GM08714 (cell line): ENCODE measurements at regions not wholly inside any gene's neighbourhood (a gene's known extent, or its start where the extent isn't known, plus 50 kb on each side); places are given as distances from the start of the nearest gene placed in this dataset.
"Not testable (repeated sequence)": the region's sequence is repeated elsewhere in the genome, so short reads cannot be mapped to it uniquely, and the experiment has no call there.

Experiments used
- H3K4me3 ChIP-seq: fragments of 200-500 bp; sonication (Bioruptor generic); 2 replicates; pipeline ENCODE4 v1.5.1; 2014; ENCODE audit warnings: mild to moderate bottlenecking, low read length, inconsistent platforms
- ZNF274 ChIP-seq: IDR thresholded peaks from 2 replicates; pipeline ENCODE4 v1.6.1; 2012; ENCODE audit warnings: mild to moderate bottlenecking, low read depth, low read length

DNA sequence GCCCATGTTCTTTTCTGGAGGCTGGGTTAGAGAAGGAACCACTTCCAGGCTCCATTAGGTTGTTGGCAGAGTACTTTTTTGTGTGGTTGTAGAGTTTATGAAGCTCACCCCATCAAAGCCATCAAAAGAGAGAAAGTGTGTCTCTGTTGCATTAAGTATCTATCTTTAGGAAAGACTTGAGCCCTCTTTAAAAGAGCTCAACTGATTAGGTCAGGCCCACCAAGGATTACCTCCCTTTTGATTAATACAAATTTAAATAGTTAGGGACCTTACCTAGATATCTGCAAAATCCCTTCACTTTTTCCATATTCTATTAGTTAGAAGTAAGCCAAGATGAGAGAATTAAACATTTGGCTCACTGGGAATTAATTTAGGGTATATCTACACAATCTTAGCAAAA lies 460.4 kb downstream of the PPARGC1A start:
- H3K4me3 ChIP-seq: no peak overlapping the region
- no peak for TF ChIP-seq ZNF274

DNA sequence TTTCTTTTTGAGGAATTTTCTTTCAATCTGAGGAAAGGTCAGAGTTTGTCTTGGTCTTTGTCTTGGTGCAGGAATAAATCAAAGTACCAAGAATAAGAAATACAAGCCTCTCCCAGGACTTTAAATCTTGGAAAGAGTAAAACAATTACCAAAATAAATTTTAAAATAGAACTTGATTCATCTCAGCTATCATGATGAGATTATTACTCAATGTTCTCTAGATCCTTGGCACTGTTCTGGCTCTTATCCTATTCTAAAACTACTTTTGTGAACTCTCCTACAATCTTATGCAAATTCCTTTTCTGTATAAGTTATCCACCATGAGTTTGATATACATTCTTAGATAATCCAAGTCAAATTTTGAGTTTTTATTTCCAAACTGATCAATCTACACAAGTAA lies 464.3 kb downstream of the PPARGC1A start:
- TF ChIP-seq ZNF274: no peak
- no peak overlapping the region for H3K4me3 ChIP-seq

DNA sequence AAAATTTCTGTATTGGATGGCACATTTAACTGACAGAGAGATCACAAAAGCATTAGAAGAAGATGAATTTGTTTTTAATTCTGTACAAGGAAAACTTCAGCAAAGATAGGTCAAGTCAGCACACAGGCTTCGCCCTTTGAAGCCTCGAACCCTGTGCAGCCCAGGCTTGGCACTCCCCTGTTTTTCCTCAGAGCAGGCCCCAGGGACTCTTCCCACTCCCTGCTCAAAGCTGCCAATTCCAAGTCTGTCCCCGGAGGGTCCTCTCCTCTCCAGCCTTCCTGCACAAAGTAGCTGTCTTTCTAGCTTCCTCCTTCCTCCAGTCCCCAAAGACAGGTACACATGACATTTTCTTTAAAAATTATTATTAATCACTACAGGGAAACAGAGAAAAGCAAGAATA lies 466.3 kb downstream of the PPARGC1A start:
- no peak overlapping the region for H3K4me3 ChIP-seq
- no peak for TF ChIP-seq ZNF274

DNA sequence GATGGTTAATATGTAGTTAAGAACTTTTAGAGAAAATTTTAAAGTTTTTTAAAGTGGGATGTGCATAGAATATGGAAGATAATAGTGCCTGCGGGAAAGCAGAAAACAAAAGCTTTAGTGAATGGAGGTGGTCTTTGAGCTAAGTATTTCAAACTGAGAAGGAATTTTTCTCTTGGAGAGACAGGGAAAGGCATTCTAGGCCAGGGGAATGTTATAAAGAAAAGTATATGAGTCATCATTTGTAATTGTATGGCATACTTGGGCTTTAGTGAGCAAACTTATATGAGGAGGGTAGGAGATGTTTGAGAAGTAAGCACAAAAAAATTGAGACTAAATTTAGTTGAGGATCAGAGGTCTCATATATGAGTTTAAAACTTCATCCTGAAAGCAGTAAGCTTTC lies 467.0 kb downstream of the PPARGC1A start:
- no peak for TF ChIP-seq ZNF274
- no peak overlapping the region for H3K4me3 ChIP-seq

DNA sequence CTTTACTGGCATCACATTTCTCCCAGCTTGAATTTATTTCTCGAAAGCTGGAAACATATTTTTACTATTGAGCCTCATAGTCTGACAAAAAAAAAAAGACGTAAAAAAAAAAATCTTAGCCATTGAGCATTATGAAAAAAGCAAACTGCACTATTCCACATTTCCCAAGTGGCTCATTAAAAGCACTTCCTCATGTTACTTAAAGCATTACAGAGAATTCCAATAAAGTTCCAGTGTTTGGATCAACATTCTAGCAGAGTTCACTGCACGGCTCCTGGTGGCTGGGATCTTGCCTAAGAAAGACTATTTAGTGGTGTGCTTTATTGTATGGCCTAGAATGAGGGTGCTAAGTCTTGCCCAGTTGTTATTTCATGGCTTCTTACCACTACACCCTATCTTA lies 476.2 kb downstream of the PPARGC1A start:
- H3K4me3 ChIP-seq: no peak overlapping the region
- TF ChIP-seq ZNF274: no peak

DNA sequence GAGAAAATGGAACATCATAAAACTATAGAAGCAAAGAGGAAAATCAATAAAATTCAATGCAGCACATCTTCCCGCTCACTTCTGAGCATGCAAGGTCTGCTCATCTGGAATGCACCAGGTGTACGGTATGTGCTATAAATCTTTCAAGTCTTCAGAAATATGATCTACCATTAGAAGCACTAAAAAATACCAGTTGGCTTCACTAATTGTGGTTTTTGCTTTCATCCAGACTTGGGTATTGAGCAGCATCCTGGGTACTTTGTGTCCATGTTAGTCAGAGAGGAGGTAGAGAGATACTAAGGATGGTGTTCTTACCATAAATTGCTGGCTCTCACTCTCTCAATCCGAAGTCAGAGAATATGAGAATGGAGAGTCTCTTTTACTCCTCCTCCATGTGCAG lies 477.1 kb downstream of the PPARGC1A start:
- no peak for TF ChIP-seq ZNF274
- no peak overlapping the region for H3K4me3 ChIP-seq

DNA sequence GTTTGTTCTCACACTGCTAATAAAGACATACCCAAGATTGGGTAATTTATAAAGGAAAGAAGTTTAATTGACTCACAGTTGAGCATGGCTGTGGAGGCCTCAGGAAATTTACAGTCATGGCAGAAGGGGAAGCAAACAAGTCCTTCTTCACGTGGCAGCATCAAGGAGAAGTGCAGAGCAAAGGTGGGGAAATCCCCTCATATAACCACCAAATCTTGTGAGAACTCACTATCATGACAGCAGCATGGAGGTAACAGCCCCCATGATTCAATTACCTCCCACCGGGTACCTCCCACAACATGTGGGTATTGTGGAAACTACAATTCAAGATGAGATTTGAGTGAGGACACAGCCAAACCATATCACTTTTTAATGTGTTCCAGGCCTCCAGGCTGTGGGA lies 480.9 kb downstream of the PPARGC1A start:
- not testable (repeated sequence) for H3K4me3 ChIP-seq

DNA sequence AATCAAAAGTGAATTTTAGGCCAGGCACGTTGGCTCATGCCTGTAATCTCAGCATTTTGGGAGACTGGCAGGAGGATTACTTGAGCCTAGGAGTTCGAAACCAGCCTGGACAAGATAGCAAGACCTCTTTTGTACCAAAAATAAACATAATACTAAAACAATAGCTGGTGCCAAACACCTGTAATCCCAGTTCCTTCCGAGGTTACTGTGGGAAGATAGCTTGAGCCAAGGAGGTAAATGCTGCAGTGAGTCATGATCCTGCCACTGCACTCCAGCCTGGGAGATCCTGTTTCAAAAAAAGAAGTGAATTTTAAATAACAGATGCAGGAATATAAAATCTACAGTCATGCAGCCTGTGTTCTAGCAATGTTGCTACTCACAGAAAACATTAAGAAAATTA lies 488.3 kb downstream of the PPARGC1A start:
- TF ChIP-seq ZNF274: no peak
- no peak overlapping the region for H3K4me3 ChIP-seq

DNA sequence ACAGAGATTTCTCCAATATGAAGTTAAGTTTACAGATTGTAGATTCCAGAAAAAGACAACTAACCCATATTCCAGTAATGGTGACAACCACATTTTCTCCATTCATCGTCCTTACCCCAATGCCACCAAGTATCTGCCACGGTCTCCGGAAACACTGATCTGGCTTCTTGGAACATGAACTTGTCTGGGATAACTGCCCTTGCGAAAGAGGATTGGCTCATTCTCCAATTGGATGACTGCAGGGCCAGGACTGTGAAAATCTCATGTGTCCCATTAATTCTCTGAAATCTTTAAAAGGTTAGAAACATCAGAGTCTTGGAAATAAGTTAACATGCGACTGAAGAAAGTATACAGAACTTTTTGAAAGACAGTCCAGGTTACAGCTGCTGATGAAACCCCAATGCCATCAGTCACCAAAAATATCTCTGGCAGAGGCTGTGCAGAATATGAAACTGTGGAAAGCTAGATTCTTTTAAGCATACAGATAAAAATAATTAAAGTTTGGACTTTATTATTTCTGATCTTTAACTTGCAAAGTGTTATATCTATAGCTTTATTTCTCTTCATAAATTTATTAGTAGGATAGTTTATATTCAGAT lies 496.9 kb downstream of the PPARGC1A start:
- no peak overlapping the region for H3K4me3 ChIP-seq
- TF ChIP-seq ZNF274: no peak

DNA sequence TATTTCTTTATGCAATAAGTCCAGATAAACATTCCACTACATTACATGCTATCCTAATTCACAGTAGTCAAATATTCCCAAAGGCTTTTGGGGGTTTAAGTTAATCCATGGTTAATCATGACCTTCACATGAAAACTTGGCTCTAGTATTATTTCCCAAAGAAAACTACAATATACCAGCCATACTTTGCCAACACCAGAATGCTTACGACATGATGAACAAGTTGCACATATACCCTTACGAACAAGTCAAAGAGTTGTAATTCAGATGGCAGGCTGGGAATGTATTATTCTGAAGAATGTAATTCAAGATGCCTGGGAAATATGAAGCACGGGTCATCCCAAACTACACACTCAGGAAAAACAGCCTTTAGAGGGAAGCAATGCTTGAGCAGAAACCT lies 499.6 kb downstream of the PPARGC1A start:
- no peak overlapping the region for H3K4me3 ChIP-seq
- TF ChIP-seq ZNF274: no peak

DNA sequence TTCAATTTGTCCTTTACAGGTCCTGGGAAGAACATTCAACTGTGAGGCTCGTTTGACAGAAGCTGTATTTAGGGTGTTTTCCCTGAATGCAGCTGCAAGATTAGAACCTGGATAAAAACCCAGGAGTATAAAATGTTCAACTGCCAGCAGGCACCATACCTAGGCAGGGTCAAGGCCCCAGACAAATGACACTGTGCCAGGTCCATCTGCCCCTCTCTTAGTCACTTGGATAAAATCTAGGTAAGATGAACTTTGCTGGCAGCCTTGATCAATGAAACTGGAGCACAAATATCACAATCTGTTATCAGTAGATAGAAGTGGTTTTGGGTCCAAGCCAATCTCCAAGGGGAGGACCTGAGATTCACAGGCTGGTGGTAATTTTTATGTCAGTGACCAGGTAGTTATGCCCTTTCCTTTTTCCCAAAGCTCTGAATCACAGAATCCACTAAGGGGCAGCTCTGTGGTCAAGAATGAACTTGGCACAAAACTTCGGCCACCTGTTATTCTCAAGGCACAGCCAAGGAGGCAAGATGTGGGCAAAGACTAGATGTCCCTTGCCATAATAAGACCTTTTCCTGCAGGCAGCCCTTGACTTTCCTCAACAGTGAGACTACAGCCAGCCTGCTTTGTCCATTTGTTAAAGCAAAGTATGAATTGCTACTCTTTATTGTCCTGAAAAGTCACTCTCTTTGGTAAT lies 501.0 kb downstream of the PPARGC1A start:
- no peak overlapping the region for H3K4me3 ChIP-seq
- TF ChIP-seq ZNF274: no peak

DNA sequence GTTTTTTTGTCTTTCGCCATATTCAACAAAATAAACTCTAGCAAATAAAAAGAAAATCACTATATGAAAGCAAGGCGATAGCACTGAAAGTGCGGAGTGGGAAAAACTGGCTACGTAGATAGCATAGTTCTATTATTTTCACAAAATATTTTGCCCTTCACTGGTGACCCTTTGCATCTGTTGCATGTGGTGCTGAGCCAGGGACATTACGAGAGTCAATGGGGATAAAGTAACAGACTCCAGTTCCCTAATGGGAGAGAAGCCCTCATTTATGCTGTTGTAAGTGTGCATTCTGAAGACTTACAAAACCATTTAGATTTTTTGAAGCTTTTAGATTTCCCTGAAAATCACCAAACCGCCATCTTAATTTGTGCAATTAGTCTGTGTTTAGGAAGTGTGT lies 501.6 kb downstream of the PPARGC1A start:
- TF ChIP-seq ZNF274: no peak
- H3K4me3 ChIP-seq: no peak overlapping the region

DNA sequence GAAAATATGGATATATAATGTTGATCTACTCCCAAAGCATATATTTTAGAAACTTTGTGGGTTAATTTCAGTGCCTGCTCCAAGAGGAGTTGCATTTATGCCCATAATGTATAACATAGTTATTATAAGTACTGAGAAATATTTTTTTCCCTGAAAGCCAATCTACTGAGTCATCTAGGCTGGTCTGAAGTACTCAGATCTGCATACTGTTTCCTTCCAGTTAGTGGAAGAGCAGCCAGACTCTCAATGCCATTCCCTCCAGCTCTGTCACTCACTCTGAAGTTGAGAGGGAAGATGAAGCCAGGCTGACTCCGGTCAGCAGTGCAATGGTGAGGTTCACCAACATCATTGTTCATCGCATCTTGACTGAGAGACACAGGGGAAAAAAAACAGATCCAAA lies 505.1 kb downstream of the PPARGC1A start:
- H3K4me3 ChIP-seq: no peak overlapping the region
- no peak for TF ChIP-seq ZNF274

DNA sequence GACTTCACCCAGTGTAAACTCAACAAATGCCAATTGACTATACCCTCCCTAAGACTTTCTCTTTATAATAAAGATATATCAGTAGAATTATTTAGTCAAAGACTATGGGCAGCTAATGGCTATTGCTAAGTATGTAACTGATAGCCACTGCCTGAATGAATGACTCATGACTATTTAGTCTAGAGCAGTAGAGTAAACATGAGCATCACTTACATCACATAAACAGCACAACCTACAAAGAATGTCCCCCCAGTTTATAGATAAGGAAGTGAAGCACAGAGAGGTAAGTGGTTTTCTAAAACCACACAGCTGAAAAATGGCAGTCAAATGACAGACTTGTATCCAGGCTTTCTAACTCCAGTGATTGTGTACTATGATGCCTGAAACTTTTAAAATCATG lies 507.0 kb downstream of the PPARGC1A start:
- no peak overlapping the region for H3K4me3 ChIP-seq
- TF ChIP-seq ZNF274: no peak

DNA sequence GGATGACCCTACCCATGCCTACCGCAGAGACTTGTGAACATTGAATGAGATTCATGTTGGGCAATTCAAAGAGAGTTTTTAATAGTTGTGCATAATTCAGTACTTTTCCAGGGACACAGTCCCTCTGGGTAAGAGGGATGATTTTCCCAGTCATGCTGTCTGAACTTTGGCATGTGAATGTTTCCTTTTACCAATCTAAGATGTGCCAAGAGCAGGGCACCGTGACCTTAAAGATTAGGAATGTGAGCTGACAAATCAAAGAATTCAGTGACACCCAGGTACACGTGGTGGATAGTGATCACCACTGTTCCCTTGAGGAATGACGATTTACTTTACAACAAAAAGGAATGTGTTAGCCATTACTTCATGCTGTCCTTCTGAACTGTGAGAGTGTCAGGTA lies 515.6 kb downstream of the PPARGC1A start:
- no peak for TF ChIP-seq ZNF274
- no peak overlapping the region for H3K4me3 ChIP-seq

DNA sequence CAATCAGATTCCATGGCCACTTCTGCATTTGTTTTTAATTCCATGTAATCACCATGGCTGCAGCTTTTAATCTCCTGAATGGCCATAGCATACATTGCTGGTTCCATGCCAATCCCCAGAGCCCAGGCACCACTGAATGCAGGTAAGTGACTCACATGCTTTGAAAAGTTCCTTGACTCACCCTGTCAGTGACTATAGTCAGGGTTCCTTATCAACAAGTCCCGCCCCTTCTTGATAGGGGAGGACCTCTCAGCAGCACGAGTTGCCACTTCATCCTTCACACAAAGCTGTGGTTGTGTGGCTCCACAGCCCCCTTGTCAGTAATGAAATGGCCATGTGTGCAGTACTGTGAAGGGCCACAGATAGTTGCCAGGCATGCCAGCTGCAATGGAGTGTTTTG lies 516.6 kb downstream of the PPARGC1A start:
- TF ChIP-seq ZNF274: no peak
- H3K4me3 ChIP-seq: no peak overlapping the region
